GM23248 (cell line): ENCODE measurements at regions not wholly inside any gene's neighbourhood (a gene's known extent, or its start where the extent isn't known, plus 50 kb on each side); places are given as distances from the start of the nearest gene placed in this dataset.

ENCODE experiments used
- EZH2 ChIP-seq: fragments of 200-600 bp; sonication (generic); IDR thresholded peaks from 2 replicates; pipeline ENCODE4 v1.6.1; 2018; ENCODE audit warnings: antibody characterized with exemption, mild to moderate bottlenecking; ENCODE audit not compliant: insufficient read depth, poor library complexity, severe bottlenecking
- EZH2phosphoT487 ChIP-seq: fragments of 200-600 bp; sonication (generic); IDR thresholded peaks from 2 replicates; pipeline ENCODE4 v1.6.1; 2018; ENCODE audit warnings: antibody characterized with exemption, moderate library complexity, mild to moderate bottlenecking, low read depth; ENCODE audit not compliant: insufficient read depth

GRCh38 chr20:58023346-58023745 is 205.1 kb downstream of the ANKRD60 start:
- TF ChIP-seq EZH2 (no peak), EZH2phosphoT487 (no peak)
